GM12878 (cell line): ENCODE measurements at regions not wholly inside any gene's neighbourhood (a gene's known extent, or its start where the extent isn't known, plus 50 kb on each side); places are given as distances from the start of the nearest gene placed in this dataset.

Source experiments
- BHLHE40 ChIP-seq, 2 experiments: fragments of 450-650 bp in 1 of 2; IDR thresholded peaks; 2 replicates each; pipeline ENCODE4 v1.6.1; 2011 to 2017; ENCODE audit warnings: low read depth in 2 of 2, borderline replicate concordance in 1 of 2, improper control_type of control experiment in 1 of 2, low read length in 1 of 2, mild to moderate bottlenecking in 1 of 2
- CTCF ChIP-seq, 3 experiments: IDR thresholded peaks in 2 of 3; conservative IDR thresholded peaks in 1 of 3; 2 replicates each; pipeline ENCODE4 v1.5.1; 2011; ENCODE audit warnings: low read depth in 3 of 3, low read length in 3 of 3, mild to moderate bottlenecking in 3 of 3, control low read depth in 2 of 3, moderate library complexity in 2 of 3, inconsistent platforms in 1 of 3, mixed read lengths in 1 of 3; ENCODE audit not compliant: control insufficient read depth in 2 of 3, insufficient read depth in 1 of 3; ENCODE audit errors: extremely low read depth in 1 of 3
- EP300 ChIP-seq, 2 experiments: fragments of 150-350 bp in 1 of 2; IDR thresholded peaks; 2 replicates each; pipeline ENCODE4 v1.6.1; 2011 to 2012; ENCODE audit warnings: low read depth in 2 of 2, low read length in 2 of 2, borderline replicate concordance in 1 of 2, improper control_type of control experiment in 1 of 2, inconsistent platforms in 1 of 2; ENCODE audit not compliant: control insufficient read depth in 1 of 2
- EZH2 ChIP-seq: IDR thresholded peaks from 2 replicates; pipeline ENCODE4 v1.6.1; 2012; ENCODE audit warnings: low read depth, mild to moderate bottlenecking, control low read depth, inconsistent platforms, low read length, borderline replicate concordance; ENCODE audit not compliant: control insufficient read depth
- SREBF1 ChIP-seq: IDR thresholded peaks from 2 replicates; pipeline ENCODE4 v1.6.1; 2012; ENCODE audit warnings: mild to moderate bottlenecking, low read length
- SRF ChIP-seq, 2 experiments: IDR thresholded peaks; 2 replicates each; pipeline ENCODE4 v1.6.1; 2011; ENCODE audit warnings: low read depth in 2 of 2, low read length in 2 of 2, mild to moderate bottlenecking in 1 of 2, moderate library complexity in 1 of 2

GRCh38 chr5:142242272-142242671 is 82.5 kb downstream of the SPRY4 start:
- TF ChIP-seq SRF (IDR thresholded peaks at IDR 0.05; ENCODE audit: low read depth in 2 of 2, low read length in 2 of 2) (no peak), CTCF (IDR thresholded peaks at IDR 0.05 in 2 of 3, conservative IDR thresholded peaks at IDR 0.05 in 1 of 3; ENCODE audit: control insufficient read depth in 2 of 3, extremely low read depth in 1 of 3, insufficient read depth in 1 of 3, low read depth in 3 of 3, low read length in 3 of 3) (no peak), EZH2 (no peak), SREBF1 (no peak), BHLHE40 (IDR thresholded peaks at IDR 0.05; ENCODE audit: borderline replicate concordance in 1 of 2, low read depth in 2 of 2, low read length in 1 of 2) (no peak), EP300 (IDR thresholded peaks at IDR 0.05; ENCODE audit: borderline replicate concordance in 1 of 2, control insufficient read depth in 1 of 2, low read depth in 2 of 2, low read length in 2 of 2) (no peak)
